Mesendoderm (in vitro differentiated cells): ENCODE measurements at regions not wholly inside any gene's neighbourhood (a gene's known extent, or its start where the extent isn't known, plus 50 kb on each side); places are given as distances from the start of the nearest gene placed in this dataset.
A peak's percentile ranks its signal among the peaks of the same experiment; 100 is the strongest.

Experiments
- DNase-seq: peaks from one replicate; pipeline ENCODE4 v3.0.0; 2013
- H2AK5ac ChIP-seq: 2 replicates; pipeline ENCODE4 v1.6.1; 2013; ENCODE audit warnings: low read length, inconsistent platforms
- H2BK120ac ChIP-seq: 2 replicates; pipeline ENCODE4 v1.6.1; 2013; ENCODE audit warnings: low read depth, mild to moderate bottlenecking, low read length, moderate library complexity, mixed read lengths
- H2BK15ac ChIP-seq: replicated peaks from 2 replicates; pipeline ENCODE4 v1.6.1; 2013; ENCODE audit warnings: low read depth, mild to moderate bottlenecking, moderate library complexity
- H2BK5ac ChIP-seq: 2 replicates; pipeline ENCODE4 v1.6.1; 2013; ENCODE audit warnings: low read length, inconsistent platforms
- H3K18ac ChIP-seq: 2 replicates; pipeline ENCODE4 v1.6.1; 2013; ENCODE audit warnings: mild to moderate bottlenecking, low read length, mixed read lengths
- H3K23ac ChIP-seq: one replicate; pipeline ENCODE4 v1.6.1; 2013; ENCODE audit warnings: low read length
- H3K27ac ChIP-seq: 2 replicates; pipeline ENCODE4 v1.5.1; 2013; ENCODE audit warnings: low read depth, mild to moderate bottlenecking, inconsistent platforms, low read length, moderate library complexity
- H3K27me3 ChIP-seq: 2 replicates; pipeline ENCODE4 v1.6.1; 2013; ENCODE audit warnings: low read length, control low read depth, mild to moderate bottlenecking, inconsistent platforms; ENCODE audit not compliant: insufficient read depth, poor library complexity
- H3K36me3 ChIP-seq: 2 replicates; pipeline ENCODE4 v1.6.1; 2013; ENCODE audit warnings: low read length, inconsistent platforms; ENCODE audit not compliant: control insufficient read depth, insufficient read depth
- H3K4ac ChIP-seq: one replicate; pipeline ENCODE4 v1.6.1; 2013; ENCODE audit warnings: low read depth, mild to moderate bottlenecking, low read length, moderate library complexity
- H3K4me1 ChIP-seq: 2 replicates; pipeline ENCODE4 v1.6.1; 2013; ENCODE audit warnings: low read depth, low read length, inconsistent platforms; ENCODE audit not compliant: control insufficient read depth
- H3K4me2 ChIP-seq: 2 replicates; pipeline ENCODE4 v1.6.1; 2013; ENCODE audit warnings: low read length
- H3K4me3 ChIP-seq: 2 replicates; pipeline ENCODE4 v1.5.1; 2013; ENCODE audit warnings: mild to moderate bottlenecking, low read length
- H3K56ac ChIP-seq: one replicate; pipeline ENCODE4 v1.6.1; 2013; ENCODE audit warnings: low read length
- H3K79me1 ChIP-seq: 2 replicates; pipeline ENCODE4 v1.6.1; 2013; ENCODE audit warnings: low read length, inconsistent platforms
- H3K79me2 ChIP-seq: 2 replicates; pipeline ENCODE4 v1.6.1; 2013; ENCODE audit warnings: mild to moderate bottlenecking, low read length; ENCODE audit not compliant: control insufficient read depth, insufficient read depth
- H3K9ac ChIP-seq: 2 replicates; pipeline ENCODE4 v1.6.1; 2013; ENCODE audit warnings: low read length, inconsistent platforms
- H4K5ac ChIP-seq: one replicate; pipeline ENCODE4 v1.6.1; 2013; ENCODE audit warnings: low read length
- H4K8ac ChIP-seq: one replicate; pipeline ENCODE4 v1.6.1; 2013; ENCODE audit warnings: low read depth, mild to moderate bottlenecking, control low read depth, low read length, moderate library complexity
- WGBS: extraction: QIAGEN DNeasy Blood & Tissue Kit; methylation state at CpG from one replicate; pipeline ENCODE4 v1.1.7; 2013; ENCODE audit warnings: low lambda C conversion rate, missing lambda C conversion rate; ENCODE audit not compliant: insufficient coverage; ENCODE audit errors: extremely low coverage; 5-methylcytosine and 5-hydroxymethylcytosine counted together

- Histone ChIP-seq H3K36me3 (no peaks in the 10 kb centered on the region), H3K23ac (no peak overlapping the region), H4K5ac (no peak overlapping the region), H3K4me1 (no peaks in the 10 kb centered on the region), H3K4me3 (no peak overlapping the region), H3K56ac (no peak overlapping the region), H3K27ac (no peak overlapping the region), H3K18ac (no peak overlapping the region), H3K9ac (no peak overlapping the region), H3K79me2 (no peaks in the 10 kb centered on the region), H3K4me2 (no peak overlapping the region), H4K8ac (no peak overlapping the region), H2BK5ac (no peak overlapping the region), H3K27me3 (no peaks in the 10 kb centered on the region), H2AK5ac (no peak overlapping the region), H3K79me1 (no peaks in the 10 kb centered on the region), H3K4ac (no peak overlapping the region), H2BK15ac (no peak overlapping the region), H2BK120ac (no peak overlapping the region)
- no peak for DNase-seq
- WGBS = no CpG with 5 or more reads among the region's 8 CpGs
Measured at GRCh38 chr2:51441786-51442185, 409.9 kb upstream of the NRXN1 start.

DNA sequence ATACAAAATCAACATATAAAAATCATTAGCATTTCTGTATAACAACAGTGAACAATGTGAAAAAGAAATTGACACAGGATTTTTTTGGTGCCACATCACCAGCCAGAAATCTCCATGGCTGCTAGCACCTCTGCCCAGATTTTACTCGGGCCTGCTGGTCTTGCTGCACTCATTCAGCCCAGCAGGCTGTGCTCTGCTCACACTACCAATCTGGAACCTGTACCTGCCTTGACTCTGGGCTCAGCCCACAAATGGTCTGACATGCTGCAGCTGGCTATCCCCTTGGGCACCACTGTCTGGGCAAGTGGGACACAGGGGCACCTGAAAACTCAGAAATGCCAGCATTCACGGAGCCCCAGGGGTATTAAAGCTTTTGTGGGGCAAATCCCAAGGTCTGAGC lies 392.5 kb upstream of the NRXN1 start:
- no peak overlapping the region for H3K9ac ChIP-seq
- H3K23ac ChIP-seq = no peak overlapping the region
- H2AK5ac ChIP-seq = no peak overlapping the region
- H3K4me1 ChIP-seq = peaks cover 2% of the 10 kb centered on the region
- no peak overlapping the region for H3K4me3 ChIP-seq
- no peak overlapping the region for H3K56ac ChIP-seq
- no peak overlapping the region for H4K5ac ChIP-seq
- H3K18ac ChIP-seq = no peak overlapping the region
- no peaks in the 10 kb centered on the region for H3K27me3 ChIP-seq
- no peak overlapping the region for H2BK120ac ChIP-seq
- no peak overlapping the region for H3K4me2 ChIP-seq
- no peaks in the 10 kb centered on the region for H3K79me1 ChIP-seq
- no peaks in the 10 kb centered on the region for H3K36me3 ChIP-seq
- no peak overlapping the region for H4K8ac ChIP-seq
- no peak overlapping the region for H2BK5ac ChIP-seq
- no peak overlapping the region for H3K4ac ChIP-seq
- H3K27ac ChIP-seq = no peak overlapping the region
- H2BK15ac ChIP-seq = no peak overlapping the region
- no CpG with 5 or more reads among the region's 2 CpGs for WGBS
- DNase-seq = peak; percentile 70
- H3K79me2 ChIP-seq = no peaks in the 10 kb centered on the region

DNA sequence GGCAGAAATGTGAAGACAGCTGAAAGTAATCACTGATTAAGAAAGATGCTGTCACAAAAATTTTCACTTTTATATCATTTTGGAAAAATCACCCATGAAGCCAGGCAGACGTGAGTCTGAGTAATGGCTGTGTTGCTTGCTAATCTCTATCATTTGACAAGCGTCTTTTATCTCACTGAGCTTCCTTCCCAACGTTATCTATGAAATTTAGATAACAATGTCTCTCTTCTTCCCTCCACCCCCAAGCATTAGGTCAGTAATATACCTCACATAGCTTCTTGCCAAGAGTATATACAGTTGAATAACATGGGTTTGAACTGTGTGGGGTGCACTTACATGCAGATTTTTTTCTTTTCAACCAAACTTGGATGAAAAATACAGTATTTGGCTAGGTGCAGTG lies 388.6 kb upstream of the NRXN1 start:
- H4K8ac ChIP-seq = no peak overlapping the region
- H3K36me3 ChIP-seq = no peaks in the 10 kb centered on the region
- no peaks in the 10 kb centered on the region for H3K79me1 ChIP-seq
- no peaks in the 10 kb centered on the region for H3K27me3 ChIP-seq
- peaks cover 2% of the 10 kb centered on the region for H3K4me1 ChIP-seq
- H2AK5ac ChIP-seq = no peak overlapping the region
- no peak overlapping the region for H3K4me2 ChIP-seq
- H3K23ac ChIP-seq = no peak overlapping the region
- H3K4ac ChIP-seq = no peak overlapping the region
- no peak overlapping the region for H3K27ac ChIP-seq
- H3K18ac ChIP-seq = no peak overlapping the region
- peak; percentile 76 for DNase-seq
- no peak overlapping the region for H3K4me3 ChIP-seq
- no peaks in the 10 kb centered on the region for H3K79me2 ChIP-seq
- no CpG with 5 or more reads among the region's 3 CpGs for WGBS
- no peak overlapping the region for H2BK120ac ChIP-seq
- H4K5ac ChIP-seq = no peak overlapping the region
- no peak overlapping the region for H3K9ac ChIP-seq
- no peak overlapping the region for H3K56ac ChIP-seq
- peak overlapping the region; percentile 7 for H2BK5ac ChIP-seq
- H2BK15ac ChIP-seq = no peak overlapping the region

- Histone ChIP-seq H3K56ac (no peak overlapping the region), H3K4me3 (no peak overlapping the region), H3K79me2 (no peaks in the 10 kb centered on the region), H3K9ac (no peak overlapping the region), H3K4me1 (no peaks in the 10 kb centered on the region), H3K4ac (no peak overlapping the region), H3K27ac (no peak overlapping the region), H3K36me3 (no peaks in the 10 kb centered on the region), H2BK15ac (no peak overlapping the region), H2AK5ac (no peak overlapping the region), H2BK5ac (no peak overlapping the region), H3K4me2 (no peak overlapping the region), H4K5ac (no peak overlapping the region), H3K18ac (no peak overlapping the region), H3K27me3 (no peaks in the 10 kb centered on the region), H3K79me1 (no peaks in the 10 kb centered on the region), H2BK120ac (no peak overlapping the region), H4K8ac (no peak overlapping the region), H3K23ac (no peak overlapping the region)
- DNase-seq = no peak
- WGBS = no CpG with 5 or more reads among the region's 1 CpG
Measured at GRCh38 chr2:51413726-51414125, 381.8 kb upstream of the NRXN1 start.

- Histone ChIP-seq H3K4me1 (no peaks in the 10 kb centered on the region), H3K18ac (no peak overlapping the region), H4K5ac (no peak overlapping the region), H3K23ac (no peak overlapping the region), H3K36me3 (no peaks in the 10 kb centered on the region), H2BK5ac (no peak overlapping the region), H2BK15ac (no peak overlapping the region), H3K27me3 (no peaks in the 10 kb centered on the region), H3K56ac (no peak overlapping the region), H3K27ac (no peak overlapping the region), H3K9ac (no peak overlapping the region), H3K79me2 (no peaks in the 10 kb centered on the region), H2BK120ac (no peak overlapping the region), H3K4me2 (no peak overlapping the region), H3K79me1 (no peaks in the 10 kb centered on the region), H2AK5ac (no peak overlapping the region), H3K4ac (no peak overlapping the region), H3K4me3 (no peak overlapping the region), H4K8ac (no peak overlapping the region)
- no peak for DNase-seq
- WGBS = no CpG with 5 or more reads among the region's 3 CpGs
Measured at GRCh38 chr2:51410331-51410730, 378.4 kb upstream of the NRXN1 start.

DNA sequence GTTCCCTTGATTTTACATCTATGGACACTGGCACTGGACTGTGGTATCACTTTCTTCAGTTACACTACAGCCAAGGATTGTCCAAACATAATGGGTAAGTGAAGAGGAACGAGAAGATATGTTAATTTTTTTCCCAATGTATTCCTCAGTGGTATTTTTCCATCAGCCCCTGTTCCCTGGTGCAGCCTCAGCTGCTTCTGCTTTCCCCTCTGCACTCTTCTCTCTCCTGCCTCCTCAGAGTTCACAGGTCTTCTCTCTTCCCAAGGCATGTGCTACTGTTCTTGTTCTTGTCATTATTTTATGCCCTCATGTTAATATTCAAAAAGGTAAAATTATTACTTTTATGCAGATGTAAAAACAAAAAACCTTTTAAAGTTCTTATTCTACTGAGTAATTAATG lies 378.0 kb upstream of the NRXN1 start:
- H2BK15ac ChIP-seq = no peak overlapping the region
- H3K56ac ChIP-seq = no peak overlapping the region
- no peaks in the 10 kb centered on the region for H3K36me3 ChIP-seq
- no CpG with 5 or more reads among the region's 1 CpG for WGBS
- no peak overlapping the region for H3K4me2 ChIP-seq
- H3K79me2 ChIP-seq = no peaks in the 10 kb centered on the region
- no peak overlapping the region for H2BK120ac ChIP-seq
- no peak overlapping the region for H2BK5ac ChIP-seq
- no peak for DNase-seq
- H3K4ac ChIP-seq = no peak overlapping the region
- no peak overlapping the region for H4K8ac ChIP-seq
- no peaks in the 10 kb centered on the region for H3K4me1 ChIP-seq
- H3K18ac ChIP-seq = no peak overlapping the region
- no peak overlapping the region for H3K4me3 ChIP-seq
- H2AK5ac ChIP-seq = no peak overlapping the region
- H3K27ac ChIP-seq = no peak overlapping the region
- H3K79me1 ChIP-seq = no peaks in the 10 kb centered on the region
- no peak overlapping the region for H3K23ac ChIP-seq
- H3K9ac ChIP-seq = no peak overlapping the region
- H4K5ac ChIP-seq = no peak overlapping the region
- no peaks in the 10 kb centered on the region for H3K27me3 ChIP-seq
